Right cardiac atrium (tissue), 5 donors: ENCODE measurements at regions not wholly inside any gene's neighbourhood (a gene's known extent, or its start where the extent isn't known, plus 50 kb on each side); places are given as distances from the start of the nearest gene placed in this dataset.

Experiments used
- ATAC-seq, 2 donors: fragments of 200-7000 bp; cut with Tn5 transposase; one replicate each; pipeline versions ENCODE4 v1.8.0 to v1.9.1; 2020; ENCODE audit warnings: moderate library complexity in 2 of 2, mild to moderate bottlenecking in 1 of 2
- DNase-seq, 3 donors: peaks; one replicate each; pipeline ENCODE4 v3.0.0-alpha.2; 2020
- H3K27ac ChIP-seq: one replicate; pipeline ENCODE4 v1.5.1; 2013; ENCODE audit warnings: mild to moderate bottlenecking, low read length, control low read depth, moderate library complexity
- H3K27me3 ChIP-seq: one replicate; pipeline ENCODE4 v1.6.1; 2013; ENCODE audit not compliant: control insufficient read depth, insufficient read depth
- H3K4me1 ChIP-seq: one replicate; pipeline ENCODE4 v1.6.1; 2013; ENCODE audit warnings: low read length; ENCODE audit not compliant: control insufficient read depth, insufficient read depth
- H3K4me3 ChIP-seq: one replicate; pipeline ENCODE4 v1.5.1; 2013; ENCODE audit warnings: low read length, control low read depth
- H3K9me3 ChIP-seq: one replicate; pipeline ENCODE4 v1.6.1; 2013; ENCODE audit warnings: low read length; ENCODE audit not compliant: control insufficient read depth
- WGBS: extraction: QIAGEN DNeasy Blood & Tissue Kit; methylation state at CpG from one replicate; pipeline ENCODE4 v1.1.7; 2013; 5-methylcytosine and 5-hydroxymethylcytosine counted together
- intact Hi-C, 4 donors: fragments of 100-400 bp; cut with DNase I; formaldehyde crosslinking; loops; one replicate each; pipeline versions ENCODE4 v1.11.0 to v1.14.0; 2022 to 2023
- donor health status: healthy with polysubstance abuse.
- donor health status: DM: no; HTN: yes; CAD: no.
- donor health status: DM: no; HTN: no; CAD: no.
- donor health status: DM: no; HTN: yes; CAD: no; lungs with severe emphysema.
- donor health status: DM: yes; HTN: yes; CAD: no.

DNA sequence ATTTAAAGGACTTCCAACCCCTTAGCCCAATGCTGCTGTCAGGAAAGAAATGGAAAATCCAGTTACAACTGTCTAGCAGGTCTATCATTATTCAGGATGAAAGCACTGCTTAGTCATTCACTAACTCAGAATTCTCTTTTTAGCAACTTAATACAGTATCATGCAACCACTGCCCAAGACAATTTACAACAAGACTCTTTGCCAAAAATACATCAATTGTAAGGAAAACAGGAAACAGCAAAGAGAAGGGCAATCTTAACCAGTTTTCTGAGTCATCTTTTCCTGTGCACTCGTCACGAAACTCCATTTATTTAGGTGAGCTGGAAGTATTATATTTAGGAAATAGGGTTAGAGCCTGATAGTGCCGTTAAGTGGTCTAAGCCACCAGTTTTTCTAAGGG is 1197.7 kb upstream of the CITED2 start:
- WGBS: 32% methylated on average over 3 of the region's 3 CpGs
- no peaks in the 10 kb centered on the region for H3K27me3 ChIP-seq
- no peak overlapping the region for H3K27ac ChIP-seq
- DNase-seq: no peak
- ATAC-seq: peak; percentile 54 to 75
- intact Hi-C loops: no loop called here
- no peaks in the 10 kb centered on the region for H3K9me3 ChIP-seq
- no peak overlapping the region for H3K4me3 ChIP-seq
- no peaks in the 10 kb centered on the region for H3K4me1 ChIP-seq

GRCh38 chr6:140571145-140571544 is 1196.7 kb upstream of the CITED2 start:
- H3K4me3 ChIP-seq: no peak overlapping the region
- H3K4me1 ChIP-seq: no peaks in the 10 kb centered on the region
- no peak for ATAC-seq
- DNase-seq: no peak
- H3K9me3 ChIP-seq: no peaks in the 10 kb centered on the region
- H3K27ac ChIP-seq: no peak overlapping the region
- intact Hi-C loops: no loop called here
- H3K27me3 ChIP-seq: no peaks in the 10 kb centered on the region

GRCh38 chr6:140567466-140567865 is 1193.0 kb upstream of the CITED2 start:
- H3K27me3 ChIP-seq: no peaks in the 10 kb centered on the region
- 61% methylated on average over 2 of the region's 2 CpGs for WGBS
- no peak for ATAC-seq
- DNase-seq: no peak
- H3K27ac ChIP-seq: no peak overlapping the region
- H3K4me3 ChIP-seq: no peak overlapping the region
- no peaks in the 10 kb centered on the region for H3K9me3 ChIP-seq
- no peaks in the 10 kb centered on the region for H3K4me1 ChIP-seq
- intact Hi-C loops: no loop called here

- Histone ChIP-seq H3K4me3 (no peak overlapping the region), H3K27me3 (no peaks in the 10 kb centered on the region), H3K9me3 (no peaks in the 10 kb centered on the region), H3K27ac (no peak overlapping the region), H3K4me1 (no peaks in the 10 kb centered on the region)
- intact Hi-C loops: no loop called here
- 56% methylated on average over 1 of the region's 1 CpG for WGBS
- ATAC-seq (peak; percentile 74 to 75), DNase-seq (no peak)
Measured at GRCh38 chr6:140566781-140567277, 1192.4 kb upstream of the CITED2 start.

DNA sequence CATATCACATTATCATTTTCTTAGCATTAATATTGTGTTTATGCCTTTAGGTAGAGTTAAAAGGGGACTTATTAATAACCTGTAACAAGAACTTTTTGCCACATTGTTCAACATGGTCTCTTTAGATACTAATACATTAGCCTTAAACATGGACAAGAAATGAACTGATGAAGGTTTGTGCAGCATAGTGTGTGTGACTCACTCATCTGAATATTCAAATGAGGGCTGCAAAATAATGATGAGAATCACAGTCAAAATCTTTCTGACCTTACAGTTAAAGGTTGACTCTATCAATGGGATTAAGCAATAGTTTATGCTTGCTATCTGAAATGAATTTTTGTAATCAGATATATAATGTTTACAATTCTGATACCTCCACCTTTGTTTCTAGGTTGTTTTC is 1189.3 kb upstream of the CITED2 start:
- H3K27ac ChIP-seq: no peak overlapping the region
- intact Hi-C loops: no loop called here
- no peak for DNase-seq
- H3K4me1 ChIP-seq: no peaks in the 10 kb centered on the region
- no peak overlapping the region for H3K4me3 ChIP-seq
- no peaks in the 10 kb centered on the region for H3K9me3 ChIP-seq
- H3K27me3 ChIP-seq: no peaks in the 10 kb centered on the region
- ATAC-seq: no peak

- intact Hi-C loops: no loop called here
- whole genome bisulfite sequencing: 85% methylated on average over 2 of the region's 2 CpGs
Measured at GRCh38 chr6:140561701-140562100, 1187.3 kb upstream of the CITED2 start.

GRCh38 chr6:140560671-140561070 is 1186.2 kb upstream of the CITED2 start:
- H3K9me3 ChIP-seq: no peaks in the 10 kb centered on the region
- ATAC-seq (no peak), DNase-seq (no peak)
- intact Hi-C loops: no loop called here
- H3K4me3 ChIP-seq: no peak overlapping the region
- 90% methylated on average over 1 of the region's 1 CpG for WGBS
- no peaks in the 10 kb centered on the region for H3K27me3 ChIP-seq
- no peaks in the 10 kb centered on the region for H3K4me1 ChIP-seq
- no peak overlapping the region for H3K27ac ChIP-seq

More at GRCh38 chr6:140561701-140562100, 1187.3 kb upstream of the CITED2 start:
- Histone ChIP-seq H3K27me3 (no peaks in the 10 kb centered on the region), H3K9me3 (no peaks in the 10 kb centered on the region), H3K4me1 (no peaks in the 10 kb centered on the region), H3K27ac (no peak overlapping the region), H3K4me3 (no peak overlapping the region)
- ATAC-seq: no peak
- no peak for DNase-seq

DNA sequence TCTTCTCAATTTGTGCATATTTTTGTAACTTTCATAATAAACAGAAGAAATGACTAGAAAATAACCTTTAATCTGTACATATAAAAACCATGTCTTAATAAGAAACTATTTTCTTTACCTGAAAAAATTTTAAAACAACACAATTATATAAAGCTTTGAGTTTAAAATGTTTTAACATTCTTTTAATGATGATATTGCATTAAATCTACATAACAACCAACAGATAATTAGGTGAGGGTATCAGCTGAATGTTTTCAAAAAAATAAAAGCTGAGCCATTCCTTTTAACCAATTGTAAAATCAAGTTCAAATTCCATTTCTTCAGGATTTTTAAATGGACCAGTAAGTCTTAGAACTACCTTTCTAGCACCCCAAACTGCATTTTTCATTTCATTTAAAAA is 1185.0 kb upstream of the CITED2 start:
- intact Hi-C loops: no loop called here
- DNase-seq: no peak
- no peak for ATAC-seq
- H3K9me3 ChIP-seq: no peaks in the 10 kb centered on the region
- no peaks in the 10 kb centered on the region for H3K27me3 ChIP-seq
- no peak overlapping the region for H3K4me3 ChIP-seq
- H3K4me1 ChIP-seq: no peaks in the 10 kb centered on the region
- H3K27ac ChIP-seq: no peak overlapping the region

- no peak for ATAC-seq
- Histone ChIP-seq H3K27ac (no peak overlapping the region), H3K9me3 (no peaks in the 10 kb centered on the region), H3K4me1 (no peaks in the 10 kb centered on the region), H3K27me3 (no peaks in the 10 kb centered on the region), H3K4me3 (no peak overlapping the region)
- DNase-seq: no peak
- WGBS: 96% methylated on average over 2 of the region's 2 CpGs
- intact Hi-C loops: no loop called here
Measured at GRCh38 chr6:140554421-140554820, 1180.0 kb upstream of the CITED2 start.

DNA sequence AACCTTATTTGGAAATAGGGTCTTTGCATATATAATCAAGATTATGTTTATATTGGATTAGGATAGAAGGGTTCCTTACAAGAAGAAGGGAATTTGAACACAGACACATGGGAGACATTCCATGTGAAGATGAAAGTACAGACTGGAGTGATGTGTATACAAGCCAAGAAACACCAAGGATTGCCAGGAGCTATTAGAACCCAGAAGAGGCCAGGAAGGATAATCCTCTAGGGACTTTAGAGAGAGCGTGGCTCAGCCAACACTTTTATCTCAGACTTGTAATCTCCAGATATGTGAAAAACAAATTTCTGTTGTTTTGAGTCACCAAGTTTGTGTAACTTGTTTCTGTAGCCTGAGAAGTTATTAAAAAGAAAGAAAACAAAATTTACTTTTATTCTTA is 1173.9 kb upstream of the CITED2 start:
- WGBS: 33% methylated on average over 1 of the region's 1 CpG
- H3K9me3 ChIP-seq: no peaks in the 10 kb centered on the region
- intact Hi-C loops: no loop called here
- H3K27me3 ChIP-seq: no peaks in the 10 kb centered on the region
- no peaks in the 10 kb centered on the region for H3K4me1 ChIP-seq
- no peak for DNase-seq
- no peak overlapping the region for H3K27ac ChIP-seq
- no peak overlapping the region for H3K4me3 ChIP-seq
- ATAC-seq: peak in 1 of 2 donors; percentile 54

DNA sequence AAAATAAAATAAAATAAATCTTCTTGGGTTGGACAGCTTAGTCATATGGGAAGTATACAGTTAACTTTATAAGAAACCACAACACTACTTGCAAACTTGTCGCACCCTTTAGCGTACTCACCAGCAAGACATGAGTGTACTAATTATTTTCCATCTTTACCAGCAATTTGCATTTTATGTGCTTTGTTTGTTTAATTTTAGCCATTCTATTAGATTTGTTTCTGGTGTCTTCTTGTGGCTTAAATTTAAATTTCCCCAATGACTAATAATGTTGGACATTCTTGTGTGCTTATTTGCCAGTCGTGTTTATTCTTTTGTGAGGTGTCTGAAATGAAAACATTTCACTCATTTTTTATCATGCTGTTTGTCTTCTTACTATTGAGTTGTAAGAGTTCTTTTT is 1172.2 kb upstream of the CITED2 start:
- DNase-seq (no peak), ATAC-seq (no peak)
- H3K27me3 ChIP-seq: no peaks in the 10 kb centered on the region
- no peaks in the 10 kb centered on the region for H3K4me1 ChIP-seq
- no peaks in the 10 kb centered on the region for H3K9me3 ChIP-seq
- intact Hi-C loops: no loop called here
- H3K4me3 ChIP-seq: no peak overlapping the region
- H3K27ac ChIP-seq: no peak overlapping the region
- WGBS: 73% methylated on average over 3 of the region's 3 CpGs

DNA sequence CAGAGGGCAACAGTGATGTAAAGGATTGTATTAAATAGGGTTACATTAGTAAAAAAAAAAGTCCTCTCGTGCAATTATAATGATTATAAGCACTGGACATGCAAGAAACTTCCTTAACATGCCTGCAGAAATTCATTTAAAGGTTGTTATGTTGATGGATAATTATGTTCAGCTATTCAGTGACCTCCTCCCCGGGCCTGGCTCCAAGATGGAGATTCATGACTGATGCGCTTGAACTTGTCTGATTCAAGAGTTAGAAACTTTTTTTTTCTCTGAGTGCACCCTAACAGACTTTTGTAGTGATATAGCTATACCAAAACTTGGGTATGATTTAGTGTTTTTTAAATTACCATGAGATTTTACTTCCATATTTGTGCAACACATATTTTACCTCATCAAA is 1170.0 kb upstream of the CITED2 start:
- DNase-seq: no peak
- Histone ChIP-seq H3K27me3 (no peaks in the 10 kb centered on the region), H3K27ac (no peak overlapping the region), H3K4me3 (no peak overlapping the region), H3K9me3 (no peaks in the 10 kb centered on the region), H3K4me1 (no peaks in the 10 kb centered on the region)
- no peak for ATAC-seq
- 93% methylated on average over 3 of the region's 3 CpGs for WGBS
- intact Hi-C loops: no loop called here
